ENCODE measurements at regions not wholly inside any gene's neighbourhood (a gene's known extent, or its start where the extent isn't known, plus 50 kb on each side); places are given as distances from the start of the nearest gene placed in this dataset.

DNA sequence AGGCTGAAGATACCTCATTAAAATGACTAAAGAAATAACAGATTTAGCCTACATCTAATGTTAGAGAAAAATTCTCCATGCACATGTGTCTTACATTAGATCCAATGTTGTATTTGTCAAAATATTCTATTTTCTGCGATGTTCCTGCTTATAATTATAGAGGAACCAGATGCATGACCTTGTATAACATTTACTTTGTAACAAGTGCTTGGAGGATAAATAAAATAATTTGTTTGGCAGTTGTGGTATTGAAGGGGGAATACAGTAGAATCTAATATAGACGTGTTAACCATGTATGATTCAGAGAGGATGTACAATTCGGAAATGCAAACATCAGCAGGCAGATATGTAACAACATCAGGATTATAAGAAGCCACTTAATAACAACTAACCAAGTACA, 922.2 kb downstream of the TUSC7 start:
- Histone ChIP-seq H3K36me3 (ENCODE audit: insufficient read depth, low read depth, low read length) (no peaks in the 10 kb centered on the region), H3K4me3 (ENCODE audit: low read length) (no peak overlapping the region), H3K27me3 (ENCODE audit: insufficient read depth, low read length) (no peaks in the 10 kb centered on the region), H3K27ac (ENCODE audit: low read length) (no peak overlapping the region), H3K4me1 (ENCODE audit: insufficient read depth, low read length) (no peaks in the 10 kb centered on the region; the same call in 1 of the 2 replicates), H3K9me3 (ENCODE audit: insufficient read depth, low read depth, low read length) (no peaks in the 10 kb centered on the region), H3K9ac (ENCODE audit: low read depth, low read length) (no peak overlapping the region)

DNA sequence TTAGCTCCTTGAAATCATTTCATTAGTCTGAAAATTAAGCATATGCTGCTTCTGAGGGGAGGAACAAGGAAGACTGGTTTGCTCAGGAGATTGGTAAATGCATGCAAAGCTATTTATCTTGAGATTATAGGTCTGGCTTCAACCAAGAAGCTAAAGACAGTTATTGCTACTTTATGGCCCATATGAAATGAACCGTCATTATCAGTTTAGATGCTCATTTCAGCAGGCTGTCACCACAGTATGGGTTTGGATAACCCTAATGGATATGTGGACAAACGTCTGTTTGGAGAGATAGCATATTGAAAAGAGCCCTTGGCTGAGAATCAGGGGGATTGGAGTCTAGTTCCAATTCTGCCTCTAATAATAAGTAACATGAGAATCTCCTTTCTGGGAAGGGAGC, 922.6 kb downstream of the TUSC7 start:
- no peaks in the 10 kb centered on the region for H3K4me1 ChIP-seq (ENCODE audit: insufficient read depth, low read length)
- no peaks in the 10 kb centered on the region for H3K27me3 ChIP-seq (ENCODE audit: insufficient read depth, low read length)
- H3K27ac ChIP-seq (ENCODE audit: low read length), result no peak overlapping the region
- H3K36me3 ChIP-seq (ENCODE audit: insufficient read depth, low read depth, low read length), result no peaks in the 10 kb centered on the region
- no peak overlapping the region for H3K4me3 ChIP-seq (ENCODE audit: low read length)
- H3K9ac ChIP-seq (ENCODE audit: low read depth, low read length), result no peak overlapping the region
- H3K9me3 ChIP-seq (ENCODE audit: insufficient read depth, low read depth, low read length), result no peaks in the 10 kb centered on the region

- no peaks in the 10 kb centered on the region for H3K9me3 ChIP-seq (ENCODE audit: insufficient read depth, low read depth, low read length)
- no peaks in the 10 kb centered on the region for H3K36me3 ChIP-seq (ENCODE audit: insufficient read depth, low read depth, low read length)
- H3K4me1 ChIP-seq (ENCODE audit: insufficient read depth, low read length), result no peaks in the 10 kb centered on the region
- H3K27me3 ChIP-seq (ENCODE audit: insufficient read depth, low read length), result no peaks in the 10 kb centered on the region
- H3K9ac ChIP-seq (ENCODE audit: low read depth, low read length), result no peak overlapping the region
- H3K4me3 ChIP-seq (ENCODE audit: low read length), result no peak overlapping the region
- no peak overlapping the region for H3K27ac ChIP-seq (ENCODE audit: low read length)
Measured at GRCh38 chr3:117633207-117633606, 923.6 kb downstream of the TUSC7 start.

DNA sequence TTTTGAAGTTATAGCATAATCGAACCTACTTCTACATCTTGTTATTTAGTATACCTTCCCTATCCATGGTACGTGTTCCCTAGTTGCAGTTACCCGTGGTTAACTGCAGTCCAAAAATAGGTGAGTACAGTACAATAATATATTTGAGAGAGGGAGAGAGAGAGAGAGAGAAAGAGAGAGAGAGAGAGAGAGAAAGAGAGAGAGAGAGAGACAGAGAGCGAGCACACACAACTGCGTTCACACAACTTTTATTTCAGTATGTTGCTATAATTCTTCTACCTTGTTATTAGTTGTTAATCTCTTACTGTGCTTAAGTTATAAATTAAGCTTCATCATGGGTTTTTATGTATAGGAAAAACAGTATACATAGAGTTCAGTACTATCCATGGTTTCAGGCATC, 928.1 kb downstream of the TUSC7 start:
- H3K4me1 ChIP-seq (ENCODE audit: insufficient read depth, low read length), result no peaks in the 10 kb centered on the region
- H3K9me3 ChIP-seq (ENCODE audit: insufficient read depth, low read depth, low read length), result no peaks in the 10 kb centered on the region
- H3K27me3 ChIP-seq (ENCODE audit: insufficient read depth, low read length), result no peaks in the 10 kb centered on the region
- H3K36me3 ChIP-seq (ENCODE audit: insufficient read depth, low read depth, low read length), result no peaks in the 10 kb centered on the region
- no peak overlapping the region for H3K27ac ChIP-seq (ENCODE audit: low read length)
- H3K4me3 ChIP-seq (ENCODE audit: low read length), result no peak overlapping the region
- no peak overlapping the region for H3K9ac ChIP-seq (ENCODE audit: low read depth, low read length)

DNA sequence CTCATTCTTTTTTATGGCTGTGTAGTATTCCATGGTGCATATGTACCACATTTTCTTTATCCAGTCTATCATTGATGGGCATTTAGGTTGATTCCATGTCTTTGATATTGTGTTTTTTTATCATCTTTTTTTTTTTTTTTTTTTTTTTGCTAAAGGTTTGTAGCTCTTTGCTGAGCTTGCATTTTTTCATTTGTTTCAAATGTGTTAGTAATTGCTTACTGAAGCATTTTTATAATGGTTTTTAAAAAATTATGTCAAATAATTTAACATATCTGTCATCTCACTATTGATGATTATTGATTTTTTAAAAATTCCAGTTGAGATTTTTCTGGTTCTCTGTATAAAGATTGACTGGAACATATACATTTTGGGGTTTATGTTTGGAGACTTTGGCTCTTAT, 934.6 kb downstream of the TUSC7 start:
- Histone ChIP-seq H3K27me3 (ENCODE audit: insufficient read depth, low read length) (no peaks in the 10 kb centered on the region), H3K9me3 (ENCODE audit: insufficient read depth, low read depth, low read length) (no peaks in the 10 kb centered on the region), H3K36me3 (ENCODE audit: insufficient read depth, low read depth, low read length) (no peaks in the 10 kb centered on the region), H3K4me1 (ENCODE audit: insufficient read depth, low read length) (no peaks in the 10 kb centered on the region), H3K9ac (ENCODE audit: low read depth, low read length) (no peak overlapping the region), H3K4me3 (ENCODE audit: low read length) (no peak overlapping the region), H3K27ac (ENCODE audit: low read length) (no peak overlapping the region)

DNA sequence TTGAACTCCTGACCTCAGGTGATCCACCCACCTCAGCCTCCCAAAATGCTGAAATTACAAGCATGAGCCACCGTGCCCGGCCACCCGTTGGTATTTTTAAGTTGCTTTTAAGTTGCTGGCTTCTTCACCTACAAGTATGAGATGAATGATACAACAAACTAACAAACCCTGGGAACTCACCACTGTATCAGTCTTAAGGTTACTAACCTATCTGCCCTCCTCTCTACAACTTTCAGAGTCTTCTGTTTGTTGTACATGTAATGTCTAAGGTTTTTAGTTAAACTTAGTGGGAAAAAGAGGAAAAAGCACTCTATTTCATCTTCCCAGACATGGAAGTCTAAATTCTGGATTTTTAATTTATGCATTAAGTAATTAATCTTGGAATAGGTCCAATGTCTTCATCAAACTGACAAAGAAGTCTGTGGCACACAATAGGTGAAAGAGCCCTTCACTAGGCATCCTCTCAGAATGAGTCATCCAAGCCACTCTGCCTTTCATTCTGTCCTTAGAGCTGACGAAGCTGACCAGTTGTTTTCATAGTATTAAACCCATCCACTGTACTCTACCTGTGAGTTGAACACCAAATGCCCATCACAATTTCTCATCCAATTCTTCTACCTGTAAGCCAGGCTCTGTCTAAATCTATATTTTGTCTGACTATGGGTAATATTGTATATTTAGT, 936.1 kb downstream of the TUSC7 start:
- Histone ChIP-seq H3K27ac (ENCODE audit: low read length) (no peak overlapping the region), H3K4me3 (ENCODE audit: low read length) (no peak overlapping the region), H3K4me1 (ENCODE audit: insufficient read depth, low read length) (no peaks in the 10 kb centered on the region), H3K36me3 (ENCODE audit: insufficient read depth, low read depth, low read length) (no peaks in the 10 kb centered on the region), H3K9me3 (ENCODE audit: insufficient read depth, low read depth, low read length) (no peaks in the 10 kb centered on the region), H3K9ac (ENCODE audit: low read depth, low read length) (no peak overlapping the region), H3K27me3 (ENCODE audit: insufficient read depth, low read length) (no peaks in the 10 kb centered on the region)

DNA sequence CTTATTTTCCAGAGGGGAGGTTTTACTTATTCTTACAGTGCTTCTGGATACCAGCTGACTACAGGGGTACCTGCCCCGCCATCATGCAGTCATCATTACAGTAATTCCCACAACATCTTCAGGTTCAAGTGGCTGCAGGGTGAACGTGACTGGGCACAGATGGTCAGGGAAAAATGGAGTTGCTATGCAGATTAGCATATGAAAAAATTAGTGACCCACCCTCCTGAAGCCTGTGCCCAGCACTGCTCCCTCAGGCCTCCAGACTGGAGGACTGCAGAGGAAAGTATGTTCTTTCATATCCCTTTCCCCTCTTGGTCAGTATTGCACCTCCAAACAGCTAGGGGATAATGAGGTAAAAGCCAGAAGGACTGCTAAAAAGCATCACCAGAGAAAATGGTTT, 937.9 kb downstream of the TUSC7 start:
- Histone ChIP-seq H3K9me3 (ENCODE audit: insufficient read depth, low read depth, low read length) (no peaks in the 10 kb centered on the region), H3K9ac (ENCODE audit: low read depth, low read length) (no peak overlapping the region), H3K27ac (ENCODE audit: low read length) (no peak overlapping the region), H3K27me3 (ENCODE audit: insufficient read depth, low read length) (no peaks in the 10 kb centered on the region), H3K36me3 (ENCODE audit: insufficient read depth, low read depth, low read length) (no peaks in the 10 kb centered on the region), H3K4me3 (ENCODE audit: low read length) (no peak overlapping the region), H3K4me1 (ENCODE audit: insufficient read depth, low read length) (no peaks in the 10 kb centered on the region)

GRCh38 chr3:117651246-117651645, 941.7 kb downstream of the TUSC7 start:
- H3K27me3 ChIP-seq (ENCODE audit: insufficient read depth, low read length), result no peaks in the 10 kb centered on the region
- H3K4me1 ChIP-seq (ENCODE audit: insufficient read depth, low read length), result no peaks in the 10 kb centered on the region
- H3K4me3 ChIP-seq (ENCODE audit: low read length), result no peak overlapping the region
- H3K9ac ChIP-seq (ENCODE audit: low read depth, low read length), result no peak overlapping the region
- no peaks in the 10 kb centered on the region for H3K36me3 ChIP-seq (ENCODE audit: insufficient read depth, low read depth, low read length)
- H3K27ac ChIP-seq (ENCODE audit: low read length), result no peak overlapping the region
- H3K9me3 ChIP-seq (ENCODE audit: insufficient read depth, low read depth, low read length), result no peaks in the 10 kb centered on the region

DNA sequence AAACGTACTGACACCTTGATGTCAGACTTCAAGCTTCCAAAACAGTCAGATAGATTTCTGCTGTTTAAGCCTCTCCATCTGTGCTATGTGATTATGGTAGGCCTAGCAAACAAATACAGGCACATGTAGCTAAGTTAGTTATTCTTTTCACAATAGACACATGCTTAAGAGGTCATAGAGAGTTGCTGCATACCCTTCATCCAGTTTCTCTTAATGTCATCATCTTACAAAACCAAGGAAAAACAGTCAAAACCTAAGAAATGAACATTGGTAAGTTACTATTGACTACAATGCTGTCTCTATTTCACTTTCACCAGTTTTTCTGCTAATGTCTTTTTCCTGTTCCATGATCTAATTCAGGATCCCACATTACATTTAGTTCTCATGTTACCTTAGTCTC, 946.8 kb downstream of the TUSC7 start:
- no peaks in the 10 kb centered on the region for H3K4me1 ChIP-seq (ENCODE audit: insufficient read depth, low read length)
- H3K27ac ChIP-seq (ENCODE audit: low read length), result no peak overlapping the region
- no peak overlapping the region for H3K4me3 ChIP-seq (ENCODE audit: low read length)
- no peaks in the 10 kb centered on the region for H3K9me3 ChIP-seq (ENCODE audit: insufficient read depth, low read depth, low read length)
- no peaks in the 10 kb centered on the region for H3K27me3 ChIP-seq (ENCODE audit: insufficient read depth, low read length)
- no peak overlapping the region for H3K9ac ChIP-seq (ENCODE audit: low read depth, low read length)
- no peaks in the 10 kb centered on the region for H3K36me3 ChIP-seq (ENCODE audit: insufficient read depth, low read depth, low read length)

DNA sequence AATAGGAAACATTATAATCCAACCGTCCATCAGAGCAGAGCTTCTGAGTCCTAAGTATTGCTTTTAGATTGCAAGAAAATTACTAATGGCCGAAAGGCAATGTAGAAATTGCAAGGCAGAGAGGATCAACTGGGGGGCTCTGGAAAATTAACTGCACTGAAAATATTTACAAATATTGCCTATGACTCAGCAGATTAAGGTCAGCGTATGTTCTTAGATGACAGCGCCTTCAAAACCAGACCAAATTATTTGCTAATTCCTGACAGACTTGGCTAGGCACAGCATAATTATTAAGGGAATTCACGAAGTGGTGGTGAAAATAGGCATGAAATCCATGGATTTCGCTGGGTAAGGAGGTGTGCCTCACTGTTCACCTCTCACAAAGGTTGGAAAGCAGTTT, 947.7 kb downstream of the TUSC7 start:
- no peak overlapping the region for H3K27ac ChIP-seq (ENCODE audit: low read length)
- no peak overlapping the region for H3K4me3 ChIP-seq (ENCODE audit: low read length)
- H3K4me1 ChIP-seq (ENCODE audit: insufficient read depth, low read length), result no peaks in the 10 kb centered on the region
- no peaks in the 10 kb centered on the region for H3K27me3 ChIP-seq (ENCODE audit: insufficient read depth, low read length)
- no peak overlapping the region for H3K9ac ChIP-seq (ENCODE audit: low read depth, low read length)
- H3K9me3 ChIP-seq (ENCODE audit: insufficient read depth, low read depth, low read length), result no peaks in the 10 kb centered on the region
- no peaks in the 10 kb centered on the region for H3K36me3 ChIP-seq (ENCODE audit: insufficient read depth, low read depth, low read length)

GRCh38 chr3:117660941-117661817, 951.6 kb downstream of the TUSC7 start:
- no peaks in the 10 kb centered on the region for H3K36me3 ChIP-seq (ENCODE audit: insufficient read depth, low read depth, low read length)
- no peak overlapping the region for H3K4me3 ChIP-seq (ENCODE audit: low read length)
- no peak overlapping the region for H3K9ac ChIP-seq (ENCODE audit: low read depth, low read length)
- no peaks in the 10 kb centered on the region for H3K9me3 ChIP-seq (ENCODE audit: insufficient read depth, low read depth, low read length)
- H3K27me3 ChIP-seq (ENCODE audit: insufficient read depth, low read length), result no peaks in the 10 kb centered on the region
- H3K4me1 ChIP-seq (ENCODE audit: insufficient read depth, low read length), result no peaks in the 10 kb centered on the region
- H3K27ac ChIP-seq (ENCODE audit: low read length), result no peak overlapping the region

GRCh38 chr3:117661818-117662095, 952.2 kb downstream of the TUSC7 start:
- no peaks in the 10 kb centered on the region for H3K36me3 ChIP-seq (ENCODE audit: insufficient read depth, low read depth, low read length)
- no peaks in the 10 kb centered on the region for H3K9me3 ChIP-seq (ENCODE audit: insufficient read depth, low read depth, low read length)
- no peak overlapping the region for H3K4me3 ChIP-seq (ENCODE audit: low read length)
- H3K4me1 ChIP-seq (ENCODE audit: insufficient read depth, low read length), result no peaks in the 10 kb centered on the region
- H3K9ac ChIP-seq (ENCODE audit: low read depth, low read length), result no peak overlapping the region
- H3K27me3 ChIP-seq (ENCODE audit: insufficient read depth, low read length), result no peaks in the 10 kb centered on the region
- no peak overlapping the region for H3K27ac ChIP-seq (ENCODE audit: low read length)

Data from iPS-20b (cell line).